HL-60 (cell line): ENCODE measurements at regions not wholly inside any gene's neighbourhood (a gene's known extent, or its start where the extent isn't known, plus 50 kb on each side); places are given as distances from the start of the nearest gene placed in this dataset.

ENCODE experiments used
- DNase-seq, 2 experiments: peaks; one replicate each; pipeline ENCODE4 v3.0.0-alpha.2; 2010 to 2020; ENCODE audit warnings: low read depth in 1 of 2, low spot score in 1 of 2
- H3K27ac ChIP-seq: fragments of 250-450 bp; sonication (Bioruptor Pico); replicated peaks from 2 replicates; pipeline ENCODE4 v1.5.1; 2020; ENCODE audit warnings: mild to moderate bottlenecking, moderate library complexity
- H3K27me3 ChIP-seq: fragments of 250-450 bp; sonication (Bioruptor Pico); 2 replicates; pipeline ENCODE4 v1.5.1; 2021; ENCODE audit warnings: mild to moderate bottlenecking, moderate library complexity; ENCODE audit not compliant: insufficient read depth, poor library complexity, severe bottlenecking
- H3K4me3 ChIP-seq: replicated peaks from 2 replicates; pipeline ENCODE4 v1.5.1; 2011; ENCODE audit warnings: mild to moderate bottlenecking, control low read depth, low read length; ENCODE audit not compliant: insufficient read depth
- CTCF ChIP-seq: IDR thresholded peaks from one replicate; pipeline ENCODE4 v1.5.1; 2011; ENCODE audit warnings: low read length, control low read depth, inconsistent platforms; ENCODE audit not compliant: insufficient read depth
- GABPA ChIP-seq: IDR thresholded peaks from 2 replicates; pipeline ENCODE4 v1.6.1; 2012; ENCODE audit warnings: low read depth
- POLR2AphosphoS5 ChIP-seq: IDR thresholded peaks from 2 replicates; pipeline ENCODE4 v1.6.1; 2012; ENCODE audit warnings: low read depth
- REST ChIP-seq: IDR thresholded peaks from 2 replicates; pipeline ENCODE4 v1.6.1; 2012; ENCODE audit warnings: low read depth; ENCODE audit not compliant: insufficient replicate concordance
- SPI1 ChIP-seq: IDR thresholded peaks from 2 replicates; pipeline ENCODE4 v1.6.1; 2012; ENCODE audit warnings: low read depth, mild to moderate bottlenecking, borderline replicate concordance

GRCh38 chr5:15256485-15256884 lies 243.5 kb upstream of the FBXL7 start:
- Histone ChIP-seq H3K4me3 (no peak overlapping the region), H3K27ac (no peak overlapping the region), H3K27me3 (no peaks in the 10 kb centered on the region)
- no peak for TF ChIP-seq GABPA
- no peak for TF ChIP-seq CTCF
- TF ChIP-seq POLR2AphosphoS5, result no peak
- no peak for TF ChIP-seq REST
- no peak for DNase-seq

- no peak for DNase-seq
- H3K27ac ChIP-seq, result no peak overlapping the region
- H3K27me3 ChIP-seq, result no peaks in the 10 kb centered on the region
- no peak overlapping the region for H3K4me3 ChIP-seq
- TF ChIP-seq CTCF, result no peak
- no peak for TF ChIP-seq SPI1
- no peak for TF ChIP-seq GABPA
- no peak for TF ChIP-seq POLR2AphosphoS5
- TF ChIP-seq REST, result no peak
Measured at GRCh38 chr5:15255576-15255975, 244.4 kb upstream of the FBXL7 start.

GRCh38 chr5:15254607-15255006 lies 245.4 kb upstream of the FBXL7 start:
- TF ChIP-seq CTCF (no peak), SPI1 (no peak), GABPA (no peak), REST (no peak), POLR2AphosphoS5 (no peak)
- Histone ChIP-seq H3K4me3 (no peak overlapping the region), H3K27me3 (no peaks in the 10 kb centered on the region), H3K27ac (no peak overlapping the region)
- DNase-seq, result no peak
